ENCODE measurements at regions not wholly inside any gene's neighbourhood (a gene's known extent, or its start where the extent isn't known, plus 50 kb on each side); places are given as distances from the start of the nearest gene placed in this dataset.

GRCh38 chr4:156456830-156457229, 503.2 kb upstream of the CTSO start:
- no peaks in the 10 kb centered on the region for H3K4me1 ChIP-seq
- H3K36me3 ChIP-seq = no peaks in the 10 kb centered on the region
- H3K4me3 ChIP-seq = no peak overlapping the region
- intact Hi-C loops (cut with DNase I) = no loop called here
- H3K9me3 ChIP-seq = no peaks in the 10 kb centered on the region
- H3K27ac ChIP-seq = no peak overlapping the region
- TF ChIP-seq CTCF (IDR thresholded peaks at IDR 0.05) (no peak), POLR2AphosphoS5 (IDR thresholded peaks at IDR 0.05; ENCODE audit: insufficient read depth in 1 of 2, low read depth in 1 of 2) (no peak), POLR2A (IDR thresholded peaks at IDR 0.05) (no peak)
- DNase-seq (ENCODE audit: extremely low spot score in 2 of 2) = no peak
- H3K27me3 ChIP-seq = no peaks in the 10 kb centered on the region

GRCh38 chr4:156443488-156443887, 489.8 kb upstream of the CTSO start:
- Histone ChIP-seq H3K27ac (no peak overlapping the region), H3K9me3 (no peaks in the 10 kb centered on the region), H3K36me3 (no peaks in the 10 kb centered on the region), H3K4me1 (no peaks in the 10 kb centered on the region), H3K4me3 (no peak overlapping the region), H3K27me3 (no peaks in the 10 kb centered on the region)
- intact Hi-C loops (cut with DNase I) = no loop called here
- TF ChIP-seq CTCF (IDR thresholded peaks at IDR 0.05) (no peak), POLR2A (IDR thresholded peaks at IDR 0.05) (no peak), POLR2AphosphoS5 (IDR thresholded peaks at IDR 0.05; ENCODE audit: insufficient read depth in 1 of 2, low read depth in 1 of 2) (no peak)
- no peak for DNase-seq (ENCODE audit: extremely low spot score in 2 of 2)

- TF ChIP-seq POLR2AphosphoS5 (IDR thresholded peaks at IDR 0.05; ENCODE audit: insufficient read depth in 1 of 2, low read depth in 1 of 2) (no peak), CTCF (IDR thresholded peaks at IDR 0.05) (no peak), POLR2A (IDR thresholded peaks at IDR 0.05) (no peak)
- Histone ChIP-seq H3K4me3 (no peak overlapping the region), H3K27ac (no peak overlapping the region), H3K36me3 (no peaks in the 10 kb centered on the region), H3K9me3 (no peaks in the 10 kb centered on the region), H3K4me1 (no peaks in the 10 kb centered on the region), H3K27me3 (no peaks in the 10 kb centered on the region)
- no peak for DNase-seq (ENCODE audit: extremely low spot score in 2 of 2)
- intact Hi-C loops (cut with DNase I) = no loop called here
Observed at GRCh38 chr4:156442912-156443311, 489.2 kb upstream of the CTSO start.

GRCh38 chr4:156439576-156440200, 486.0 kb upstream of the CTSO start:
- no peak overlapping the region for H3K4me3 ChIP-seq
- no peaks in the 10 kb centered on the region for H3K9me3 ChIP-seq
- intact Hi-C loops (cut with DNase I) = no loop called here
- H3K36me3 ChIP-seq = no peaks in the 10 kb centered on the region
- TF ChIP-seq CTCF (IDR thresholded peaks at IDR 0.05) = no peak
- TF ChIP-seq POLR2AphosphoS5 (IDR thresholded peaks at IDR 0.05; ENCODE audit: insufficient read depth in 1 of 2, low read depth in 1 of 2) = no peak
- no peak for TF ChIP-seq POLR2A (IDR thresholded peaks at IDR 0.05)
- H3K27ac ChIP-seq = no peak overlapping the region
- H3K4me1 ChIP-seq = no peaks in the 10 kb centered on the region
- no peak for DNase-seq (ENCODE audit: extremely low spot score in 2 of 2)
- no peaks in the 10 kb centered on the region for H3K27me3 ChIP-seq

DNA sequence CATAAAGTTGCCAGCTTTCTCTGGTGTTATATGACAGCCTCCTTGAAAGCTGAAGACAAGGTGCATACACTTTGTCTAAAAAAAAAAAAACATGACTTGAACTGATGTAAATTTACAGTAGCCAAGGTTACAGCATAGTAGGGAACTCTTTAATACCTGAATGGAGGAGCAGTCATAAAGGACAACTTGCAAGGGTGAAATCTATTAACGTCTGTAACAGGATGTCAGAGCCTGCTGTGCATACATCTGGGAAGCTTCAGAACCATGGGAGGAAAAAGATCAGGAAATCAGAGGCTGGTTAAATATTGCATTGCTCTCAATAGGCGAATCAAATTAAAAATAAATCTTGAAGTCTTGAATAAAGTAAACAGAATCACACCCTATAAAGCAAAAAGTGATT, 484.0 kb upstream of the CTSO start:
- no peak for DNase-seq (ENCODE audit: extremely low spot score in 2 of 2)
- Histone ChIP-seq H3K36me3 (no peaks in the 10 kb centered on the region), H3K27ac (no peak overlapping the region), H3K4me1 (no peaks in the 10 kb centered on the region), H3K4me3 (no peak overlapping the region), H3K9me3 (no peaks in the 10 kb centered on the region), H3K27me3 (no peaks in the 10 kb centered on the region)
- intact Hi-C loops (cut with DNase I) = no loop called here
- TF ChIP-seq POLR2A (IDR thresholded peaks at IDR 0.05) (no peak), POLR2AphosphoS5 (IDR thresholded peaks at IDR 0.05; ENCODE audit: insufficient read depth in 1 of 2, low read depth in 1 of 2) (no peak), CTCF (IDR thresholded peaks at IDR 0.05) (no peak)
